ENCODE measurements at regions not wholly inside any gene's neighbourhood (a gene's known extent, or its start where the extent isn't known, plus 50 kb on each side); places are given as distances from the start of the nearest gene placed in this dataset.

GRCh38 chr2:219976871-219977270 lies 349.4 kb downstream of the SLC4A3 start:
- no peak overlapping the region for H3K23ac ChIP-seq (ENCODE audit: low read length in 2 of 2)
- no peak overlapping the region for H2AFZ ChIP-seq (ENCODE audit: low read depth, low read length)
- H4K8ac ChIP-seq (ENCODE audit: low read length), result no peak overlapping the region
- no peaks in the 10 kb centered on the region for H3K79me1 ChIP-seq (replicated peaks; ENCODE audit: low read length, poor library complexity, severe bottlenecking)
- no peak overlapping the region for H3K4me2 ChIP-seq (ENCODE audit: low read length, poor library complexity, severe bottlenecking)
- no peak overlapping the region for H2BK120ac ChIP-seq (ENCODE audit: low read depth, low read length)
- no peaks in the 10 kb centered on the region for H3K4me1 ChIP-seq (ENCODE audit: control insufficient read depth, insufficient read depth, low read depth, low read length)
- no peak overlapping the region for H3K27ac ChIP-seq (ENCODE audit: low read length, poor library complexity, severe bottlenecking)
- no peak overlapping the region for H2BK5ac ChIP-seq (ENCODE audit: low read depth, low read length, poor library complexity, severe bottlenecking)
- DNase-seq, result no peak
- H3K9me3 ChIP-seq (ENCODE audit: control insufficient read depth, low read length), result peaks cover 3% of the 10 kb centered on the region
- no peak overlapping the region for H3K18ac ChIP-seq (ENCODE audit: low read depth in 1 of 2, low read length in 2 of 2)
- 93% methylated on average over 2 of the region's 2 CpGs for whole genome bisulfite sequencing
- no peak overlapping the region for H3K14ac ChIP-seq (ENCODE audit: low read length in 2 of 2)
- no peak overlapping the region for H2AK5ac ChIP-seq (ENCODE audit: low read length, severe bottlenecking)
- no peak overlapping the region for H4K91ac ChIP-seq (ENCODE audit: low read length)
- H3K4me3 ChIP-seq (ENCODE audit: insufficient read depth in 1 of 2, low read depth in 1 of 2, low read length in 2 of 2), result no peak overlapping the region
- no peak overlapping the region for H2BK15ac ChIP-seq (ENCODE audit: low read depth, poor library complexity, severe bottlenecking)
- H3K4ac ChIP-seq (ENCODE audit: low read depth in 1 of 2, low read length in 2 of 2), result no peak overlapping the region
- H3K9ac ChIP-seq (ENCODE audit: low read length), result no peak overlapping the region
- H3K36me3 ChIP-seq (ENCODE audit: control insufficient read depth in 1 of 2, insufficient read depth in 2 of 2, low read depth in 1 of 2, low read length in 2 of 2), result no peaks in the 10 kb centered on the region
- no peak overlapping the region for H2BK12ac ChIP-seq (ENCODE audit: low read length in 2 of 2)
- no peaks in the 10 kb centered on the region for H3K27me3 ChIP-seq (ENCODE audit: control insufficient read depth in 1 of 2, insufficient read depth in 1 of 2, low read length in 2 of 2)

- H2BK120ac ChIP-seq (ENCODE audit: low read depth, low read length), result no peak overlapping the region
- H2AFZ ChIP-seq (ENCODE audit: low read depth, low read length), result no peak overlapping the region
- H3K9ac ChIP-seq (ENCODE audit: low read length), result no peak overlapping the region
- no peak for DNase-seq
- WGBS, result 83% methylated on average over 2 of the region's 2 CpGs
- H3K9me3 ChIP-seq (ENCODE audit: control insufficient read depth, low read length), result peaks cover 3% of the 10 kb centered on the region
- H3K23ac ChIP-seq (ENCODE audit: low read length in 2 of 2), result no peak overlapping the region
- no peak overlapping the region for H3K4me2 ChIP-seq (ENCODE audit: low read length, poor library complexity, severe bottlenecking)
- H3K4ac ChIP-seq (ENCODE audit: low read depth in 1 of 2, low read length in 2 of 2), result no peak overlapping the region
- no peak overlapping the region for H3K4me3 ChIP-seq (ENCODE audit: insufficient read depth in 1 of 2, low read depth in 1 of 2, low read length in 2 of 2)
- no peaks in the 10 kb centered on the region for H3K36me3 ChIP-seq (ENCODE audit: control insufficient read depth in 1 of 2, insufficient read depth in 2 of 2, low read depth in 1 of 2, low read length in 2 of 2)
- H2AK5ac ChIP-seq (ENCODE audit: low read length, severe bottlenecking), result no peak overlapping the region
- no peak overlapping the region for H3K14ac ChIP-seq (ENCODE audit: low read length in 2 of 2)
- H4K91ac ChIP-seq (ENCODE audit: low read length), result no peak overlapping the region
- H2BK15ac ChIP-seq (ENCODE audit: low read depth, poor library complexity, severe bottlenecking), result no peak overlapping the region
- H2BK12ac ChIP-seq (ENCODE audit: low read length in 2 of 2), result no peak overlapping the region
- no peak overlapping the region for H2BK5ac ChIP-seq (ENCODE audit: low read depth, low read length, poor library complexity, severe bottlenecking)
- no peaks in the 10 kb centered on the region for H3K4me1 ChIP-seq (ENCODE audit: control insufficient read depth, insufficient read depth, low read depth, low read length)
- H3K18ac ChIP-seq (ENCODE audit: low read depth in 1 of 2, low read length in 2 of 2), result no peak overlapping the region
- H3K79me1 ChIP-seq (replicated peaks; ENCODE audit: low read length, poor library complexity, severe bottlenecking), result no peaks in the 10 kb centered on the region
- H4K8ac ChIP-seq (ENCODE audit: low read length), result no peak overlapping the region
- H3K27me3 ChIP-seq (ENCODE audit: control insufficient read depth in 1 of 2, insufficient read depth in 1 of 2, low read length in 2 of 2), result no peaks in the 10 kb centered on the region
- no peak overlapping the region for H3K27ac ChIP-seq (ENCODE audit: low read length, poor library complexity, severe bottlenecking)
These were observed 353.2 kb downstream of the SLC4A3 start for GRCh38 chr2:219980638-219981037.

GRCh38 chr2:219983836-219984235 lies 356.4 kb downstream of the SLC4A3 start:
- no peak overlapping the region for H3K23ac ChIP-seq (ENCODE audit: low read length in 2 of 2)
- H4K91ac ChIP-seq (ENCODE audit: low read length), result no peak overlapping the region
- no peaks in the 10 kb centered on the region for H3K36me3 ChIP-seq (ENCODE audit: control insufficient read depth in 1 of 2, insufficient read depth in 2 of 2, low read depth in 1 of 2, low read length in 2 of 2)
- H3K14ac ChIP-seq (ENCODE audit: low read length in 2 of 2), result no peak overlapping the region
- H2BK12ac ChIP-seq (ENCODE audit: low read length in 2 of 2), result no peak overlapping the region
- no peak overlapping the region for H3K4me2 ChIP-seq (ENCODE audit: low read length, poor library complexity, severe bottlenecking)
- no peak overlapping the region for H2AFZ ChIP-seq (ENCODE audit: low read depth, low read length)
- no peak overlapping the region for H4K8ac ChIP-seq (ENCODE audit: low read length)
- H2BK120ac ChIP-seq (ENCODE audit: low read depth, low read length), result no peak overlapping the region
- no peak overlapping the region for H2AK5ac ChIP-seq (ENCODE audit: low read length, severe bottlenecking)
- no peak overlapping the region for H2BK5ac ChIP-seq (ENCODE audit: low read depth, low read length, poor library complexity, severe bottlenecking)
- no peaks in the 10 kb centered on the region for H3K27me3 ChIP-seq (ENCODE audit: control insufficient read depth in 1 of 2, insufficient read depth in 1 of 2, low read length in 2 of 2)
- no peaks in the 10 kb centered on the region for H3K4me1 ChIP-seq (ENCODE audit: control insufficient read depth, insufficient read depth, low read depth, low read length)
- no peak overlapping the region for H3K18ac ChIP-seq (ENCODE audit: low read depth in 1 of 2, low read length in 2 of 2)
- no peaks in the 10 kb centered on the region for H3K79me1 ChIP-seq (replicated peaks; ENCODE audit: low read length, poor library complexity, severe bottlenecking)
- H3K27ac ChIP-seq (ENCODE audit: low read length, poor library complexity, severe bottlenecking), result no peak overlapping the region
- peaks cover 4% of the 10 kb centered on the region for H3K9me3 ChIP-seq (ENCODE audit: control insufficient read depth, low read length)
- no peak overlapping the region for H3K9ac ChIP-seq (ENCODE audit: low read length)
- H2BK15ac ChIP-seq (ENCODE audit: low read depth, poor library complexity, severe bottlenecking), result no peak overlapping the region
- H3K4me3 ChIP-seq (ENCODE audit: insufficient read depth in 1 of 2, low read depth in 1 of 2, low read length in 2 of 2), result no peak overlapping the region
- no peak overlapping the region for H3K4ac ChIP-seq (ENCODE audit: low read depth in 1 of 2, low read length in 2 of 2)
- no peak for DNase-seq

- H2AK5ac ChIP-seq (ENCODE audit: low read length, severe bottlenecking), result no peak overlapping the region
- H2BK15ac ChIP-seq (ENCODE audit: low read depth, poor library complexity, severe bottlenecking), result no peak overlapping the region
- H3K27ac ChIP-seq (ENCODE audit: low read length, poor library complexity, severe bottlenecking), result no peak overlapping the region
- no peak overlapping the region for H3K18ac ChIP-seq (ENCODE audit: low read depth in 1 of 2, low read length in 2 of 2)
- no peak overlapping the region for H3K4ac ChIP-seq (ENCODE audit: low read depth in 1 of 2, low read length in 2 of 2)
- no peak for DNase-seq
- no peak overlapping the region for H2BK120ac ChIP-seq (ENCODE audit: low read depth, low read length)
- H2BK12ac ChIP-seq (ENCODE audit: low read length in 2 of 2), result no peak overlapping the region
- H3K36me3 ChIP-seq (ENCODE audit: control insufficient read depth in 1 of 2, insufficient read depth in 2 of 2, low read depth in 1 of 2, low read length in 2 of 2), result no peaks in the 10 kb centered on the region
- H2BK5ac ChIP-seq (ENCODE audit: low read depth, low read length, poor library complexity, severe bottlenecking), result no peak overlapping the region
- no peak overlapping the region for H3K14ac ChIP-seq (ENCODE audit: low read length in 2 of 2)
- H3K9ac ChIP-seq (ENCODE audit: low read length), result no peak overlapping the region
- H3K27me3 ChIP-seq (ENCODE audit: control insufficient read depth in 1 of 2, insufficient read depth in 1 of 2, low read length in 2 of 2), result no peaks in the 10 kb centered on the region
- H3K4me3 ChIP-seq (ENCODE audit: insufficient read depth in 1 of 2, low read depth in 1 of 2, low read length in 2 of 2), result no peak overlapping the region
- H3K9me3 ChIP-seq (ENCODE audit: control insufficient read depth, low read length), result peaks cover 12% of the 10 kb centered on the region
- no peak overlapping the region for H4K8ac ChIP-seq (ENCODE audit: low read length)
- no peak overlapping the region for H4K91ac ChIP-seq (ENCODE audit: low read length)
- H2AFZ ChIP-seq (ENCODE audit: low read depth, low read length), result no peak overlapping the region
- 92% methylated on average over 3 of the region's 3 CpGs for WGBS
- no peak overlapping the region for H3K4me2 ChIP-seq (ENCODE audit: low read length, poor library complexity, severe bottlenecking)
- no peaks in the 10 kb centered on the region for H3K4me1 ChIP-seq (ENCODE audit: control insufficient read depth, insufficient read depth, low read depth, low read length)
- no peak overlapping the region for H3K23ac ChIP-seq (ENCODE audit: low read length in 2 of 2)
- no peaks in the 10 kb centered on the region for H3K79me1 ChIP-seq (replicated peaks; ENCODE audit: low read length, poor library complexity, severe bottlenecking)
These were observed 357.6 kb downstream of the SLC4A3 start for GRCh38 chr2:219985017-219985416.

Measured in mesenchymal stem cell (in vitro differentiated cells and primary cell).